NOMO-1 treated with dmso at 0.1 percent for 144 hours (cell line): ENCODE measurements at regions not wholly inside any gene's neighbourhood (a gene's known extent, or its start where the extent isn't known, plus 50 kb on each side); places are given as distances from the start of the nearest gene placed in this dataset.

Source experiments
- DNase-seq: peaks from one replicate; lab custom pipeline; 2025; ENCODE audit not compliant: unreplicated experiment; lab: John Stamatoyannopoulos, UW

DNA sequence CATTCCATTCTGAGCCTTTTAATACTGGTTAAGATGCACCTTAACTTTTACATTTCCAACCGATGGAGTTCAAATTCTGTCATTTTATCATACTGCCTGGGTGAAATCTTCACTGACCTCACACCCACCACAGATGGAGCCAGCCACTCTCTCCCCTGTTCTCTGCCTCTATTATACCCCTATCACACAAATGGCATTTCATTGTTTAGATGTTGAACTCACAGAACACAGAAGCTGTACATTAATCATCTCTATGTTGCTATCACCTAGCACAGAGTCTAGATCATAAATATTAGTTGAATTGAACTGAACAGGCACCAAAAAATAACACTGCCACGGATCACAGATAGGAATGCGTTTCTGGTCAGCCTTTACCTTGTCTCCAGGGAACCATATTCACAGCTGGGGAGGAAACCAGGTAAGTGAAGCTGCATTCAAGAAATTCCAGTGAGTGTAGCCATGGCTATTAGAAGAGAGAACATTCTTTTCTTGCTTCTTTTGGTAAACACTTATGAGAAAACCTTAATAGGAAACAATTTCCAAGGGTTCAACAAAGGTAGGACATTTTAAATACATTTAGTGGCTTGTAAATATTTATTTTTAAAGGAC lies 194.9 kb upstream of the RMST start:
- no peak for DNase-seq

DNA sequence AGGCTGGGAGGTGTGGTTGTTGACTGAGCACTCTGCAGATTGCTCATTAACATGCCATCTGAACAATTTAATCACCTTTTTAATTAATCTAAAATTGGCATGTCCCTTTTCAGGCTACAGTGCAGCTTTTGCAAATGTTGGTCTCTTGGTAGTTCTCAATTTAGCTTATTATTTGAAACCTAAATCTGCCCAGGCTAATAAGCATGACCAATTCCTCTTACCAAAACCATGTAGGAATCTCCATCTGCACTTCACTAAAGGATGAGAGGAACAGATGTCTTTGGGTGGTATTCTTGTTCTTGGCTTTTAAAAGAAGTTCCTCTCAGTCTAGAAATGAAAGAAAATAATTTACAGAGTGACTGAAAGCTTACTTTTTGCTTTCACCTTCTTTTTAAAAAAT lies 190.1 kb upstream of the RMST start:
- DNase-seq: no peak

DNA sequence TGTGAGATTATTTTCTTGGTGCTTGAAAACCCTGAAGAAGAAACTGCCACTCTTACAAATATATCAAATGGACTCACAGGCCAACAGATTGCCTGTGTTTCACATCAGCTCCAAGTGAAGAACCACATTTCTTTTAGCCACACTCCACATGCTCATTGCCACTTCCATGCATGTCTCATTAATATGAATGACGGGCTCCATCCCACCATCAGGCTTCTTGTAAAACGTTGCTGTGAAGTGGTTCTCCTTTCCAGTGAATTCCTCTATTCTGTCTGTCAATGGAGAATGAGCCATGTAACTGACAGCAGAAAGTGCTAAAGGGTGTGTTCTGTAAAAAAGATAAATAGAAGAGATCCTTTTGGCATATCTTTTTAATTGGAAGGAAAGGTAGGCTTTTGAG lies 188.2 kb upstream of the RMST start:
- no peak for DNase-seq

DNA sequence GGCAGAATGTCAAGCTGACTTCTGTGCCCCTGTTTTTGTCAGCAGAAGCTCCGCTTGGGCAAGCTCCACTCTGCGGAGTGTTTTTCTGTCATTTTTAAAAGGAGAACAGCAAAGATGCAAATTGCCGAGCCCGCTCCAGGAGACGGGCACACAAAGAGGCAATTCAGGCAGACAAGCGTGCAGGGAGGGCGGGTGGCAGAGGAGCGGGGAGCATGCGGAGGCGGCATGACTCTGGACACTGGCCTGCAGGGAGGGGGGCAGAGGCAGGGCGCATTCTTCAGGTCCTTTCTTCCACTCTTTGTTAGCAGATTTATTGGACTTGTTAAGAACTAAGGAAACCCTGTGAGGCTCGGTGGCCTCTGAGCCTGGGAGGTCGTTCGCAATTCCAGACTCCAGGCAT lies 187.3 kb upstream of the RMST start:
- no peak for DNase-seq

DNA sequence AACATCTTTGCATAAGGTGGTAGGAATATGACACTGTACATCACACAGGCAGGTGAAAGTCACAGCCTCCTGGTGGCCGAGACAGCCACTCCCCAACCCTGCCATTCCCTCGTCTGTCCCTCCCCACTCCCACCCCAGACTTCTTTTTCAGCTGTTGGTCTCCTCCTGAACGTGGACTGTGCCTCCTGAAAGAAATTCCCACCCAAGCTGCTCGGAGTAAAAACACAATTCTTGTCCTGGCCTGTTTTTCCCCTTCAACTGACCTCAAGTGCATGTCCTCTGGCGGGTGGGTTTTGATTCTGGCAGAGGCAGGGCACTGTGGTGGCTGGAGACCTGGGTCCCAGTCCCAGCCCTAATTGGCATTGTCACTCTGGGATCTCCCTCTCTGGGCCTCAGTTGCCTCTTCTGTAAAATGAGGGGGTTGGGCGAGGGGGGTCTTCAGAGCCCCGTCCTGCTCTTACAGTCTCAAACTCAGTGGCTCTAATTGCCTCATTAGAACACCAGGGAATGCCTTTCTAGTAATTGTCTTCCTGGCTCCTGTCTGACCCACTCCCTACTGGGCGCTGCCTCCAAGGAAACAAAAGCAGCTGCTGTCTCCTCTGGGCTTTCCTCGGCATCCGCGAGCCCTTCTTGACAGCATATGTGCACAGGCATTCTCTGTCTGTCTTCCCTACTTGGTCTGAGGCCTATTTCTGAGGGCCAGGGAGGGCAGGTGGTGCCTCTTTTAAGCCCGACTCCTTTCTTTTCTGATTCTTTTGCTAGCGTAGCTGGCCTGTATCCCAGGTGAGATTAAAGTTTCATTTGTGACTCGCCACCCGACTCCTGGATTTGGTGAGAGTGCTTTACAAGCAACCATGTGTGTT lies 186.6 kb upstream of the RMST start:
- DNase-seq: no peak

DNA sequence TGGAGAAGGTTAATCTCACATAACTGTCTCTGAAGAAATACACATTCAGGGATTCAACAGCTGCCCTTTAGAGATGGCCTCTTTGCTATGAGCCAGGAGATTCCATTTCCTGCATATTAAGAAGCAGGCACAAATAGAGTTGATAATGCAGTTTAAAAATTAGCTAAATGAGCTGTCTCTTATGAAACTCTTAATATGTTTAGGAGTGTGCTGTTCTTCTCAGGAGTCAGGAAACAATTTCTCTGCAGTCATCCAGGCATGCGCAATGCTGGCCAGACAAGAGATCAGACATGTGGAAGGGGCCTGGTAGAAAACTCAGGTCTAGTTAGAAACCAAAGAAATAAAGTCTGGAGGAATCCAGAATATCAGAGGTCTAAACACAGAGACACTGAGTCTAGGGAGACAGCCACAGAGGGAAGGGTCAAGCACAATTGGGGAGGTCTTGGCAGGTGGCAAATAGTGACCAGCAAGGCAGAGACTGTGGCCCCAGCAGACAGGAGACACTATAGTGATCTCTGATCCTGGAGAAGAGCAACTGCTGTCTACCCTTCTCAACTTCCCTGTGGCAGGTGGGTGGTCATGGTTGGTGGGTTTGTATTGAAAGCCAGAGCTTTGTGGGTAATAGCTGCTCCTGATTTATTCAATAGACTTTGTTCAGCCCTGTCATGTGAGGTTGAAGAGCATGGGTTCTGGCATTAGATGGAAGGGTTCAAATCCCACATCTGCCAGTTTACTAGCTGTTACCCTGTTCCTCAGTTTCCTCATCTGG lies 185.8 kb upstream of the RMST start:
- DNase-seq: no peak

DNA sequence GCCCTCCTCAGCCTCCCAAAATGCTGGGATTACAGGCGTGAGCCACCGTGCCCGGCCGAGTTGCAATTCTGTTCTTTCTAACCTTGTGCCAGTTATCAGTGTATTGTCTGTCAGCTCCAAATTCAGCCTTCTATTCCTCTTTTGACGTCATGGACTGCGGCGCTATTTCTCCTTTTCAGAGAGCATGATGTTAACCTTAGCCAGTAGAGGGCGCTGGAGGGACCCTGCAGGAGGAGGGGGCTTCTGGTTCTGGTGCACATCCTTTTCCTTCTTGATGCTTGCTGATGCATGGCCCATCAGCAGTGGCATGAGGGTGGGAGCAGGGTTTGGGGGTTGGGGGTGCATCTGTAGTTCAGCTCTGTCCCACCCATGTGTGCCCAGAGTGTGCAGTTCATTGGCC lies 179.3 kb upstream of the RMST start:
- no peak for DNase-seq

DNA sequence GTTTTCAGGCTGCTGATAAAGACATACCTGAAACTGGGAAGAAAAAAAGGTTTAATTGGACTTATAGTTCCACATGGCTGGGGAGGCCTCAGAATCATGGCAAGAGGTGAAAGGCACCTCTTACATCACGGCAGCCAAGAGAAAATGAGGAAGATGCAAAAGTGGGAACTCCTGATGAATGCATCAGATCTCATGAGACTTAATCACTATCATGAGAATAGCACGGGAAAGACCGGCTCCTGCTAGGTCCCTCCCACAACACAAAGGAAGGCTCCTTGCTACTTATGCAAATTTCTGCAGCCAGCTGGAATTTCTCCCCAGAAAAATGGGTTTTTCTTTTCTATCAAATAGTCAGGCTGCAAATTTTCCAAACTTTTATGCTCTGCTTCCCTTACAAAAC lies 174.1 kb upstream of the RMST start:
- peak; percentile 2 for DNase-seq

DNA sequence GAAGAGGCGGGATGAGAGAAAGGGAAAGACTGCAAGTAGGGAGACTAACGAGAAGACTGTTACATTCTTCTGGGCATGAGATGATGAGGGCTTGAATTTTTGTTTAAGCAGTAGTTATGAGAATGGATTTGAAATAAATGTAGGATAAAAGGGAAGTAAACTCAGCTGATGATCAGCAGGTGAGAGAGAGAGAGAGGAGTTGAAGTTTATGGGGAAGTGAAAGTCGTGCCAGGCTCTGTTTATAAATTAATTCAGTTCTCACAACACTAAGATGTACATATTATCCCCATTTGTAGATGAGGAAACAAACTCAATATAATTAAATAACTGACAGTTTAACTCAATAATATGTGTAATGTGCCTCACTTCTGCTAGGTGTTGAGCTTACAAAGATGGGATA lies 170.0 kb upstream of the RMST start:
- peak; percentile 71 for DNase-seq

DNA sequence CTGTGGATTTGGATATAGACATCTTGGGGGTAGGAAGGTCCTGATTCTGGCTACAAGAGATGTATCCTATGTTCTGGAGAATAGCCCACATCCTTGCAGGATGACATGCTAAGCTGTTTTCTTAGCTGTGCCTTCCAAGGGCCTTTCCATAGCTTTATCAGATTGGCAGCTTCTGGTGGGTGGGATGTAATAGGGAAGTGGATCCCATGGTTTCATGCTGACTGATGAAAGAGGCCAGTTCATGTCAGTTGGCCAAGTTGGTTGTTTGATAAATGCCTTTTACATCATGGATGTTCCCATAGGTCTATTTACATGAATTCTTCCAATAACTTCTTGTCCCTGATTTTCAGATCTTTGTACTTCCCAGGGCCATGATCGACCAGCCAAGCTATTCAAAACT lies 169.1 kb upstream of the RMST start:
- DNase-seq: no peak

DNA sequence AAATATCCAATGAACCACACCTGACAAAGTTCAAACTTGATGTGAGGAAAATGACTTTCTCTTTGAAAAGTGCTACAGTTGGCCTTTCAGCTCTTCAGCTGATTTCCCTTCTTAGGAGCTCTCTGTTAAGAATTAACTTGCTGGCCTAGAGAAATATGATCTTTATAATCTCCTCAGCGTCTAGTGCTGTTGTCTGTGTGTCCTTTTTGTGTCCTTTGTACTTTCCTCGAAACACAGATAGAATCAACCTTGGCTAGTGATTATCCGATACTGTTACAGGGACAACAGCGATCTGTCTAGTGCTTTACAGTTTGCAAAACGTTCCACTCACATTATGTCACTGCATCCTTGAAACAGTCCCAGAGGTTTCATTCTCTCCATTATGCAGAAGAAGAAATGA lies 162.8 kb upstream of the RMST start:
- DNase-seq: no peak

DNA sequence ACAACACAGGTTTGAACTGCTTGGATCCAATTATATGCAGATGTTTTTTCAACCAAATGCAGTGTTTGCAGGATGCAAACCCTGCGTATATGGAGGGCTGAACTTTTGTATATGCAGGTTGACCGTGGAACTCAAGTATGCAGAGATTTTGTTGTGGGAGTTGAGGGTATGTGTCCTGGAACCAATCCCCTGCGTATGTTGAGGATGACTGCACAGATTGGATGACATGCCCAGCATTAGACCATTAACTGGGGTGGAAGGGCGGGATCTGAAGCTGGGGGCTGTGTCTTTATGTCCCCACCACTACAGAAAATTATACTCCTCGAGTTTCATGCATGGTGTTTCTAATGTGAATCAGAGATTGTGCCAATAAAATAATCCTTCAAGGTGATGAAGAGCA lies 162.2 kb upstream of the RMST start:
- DNase-seq: no peak

DNA sequence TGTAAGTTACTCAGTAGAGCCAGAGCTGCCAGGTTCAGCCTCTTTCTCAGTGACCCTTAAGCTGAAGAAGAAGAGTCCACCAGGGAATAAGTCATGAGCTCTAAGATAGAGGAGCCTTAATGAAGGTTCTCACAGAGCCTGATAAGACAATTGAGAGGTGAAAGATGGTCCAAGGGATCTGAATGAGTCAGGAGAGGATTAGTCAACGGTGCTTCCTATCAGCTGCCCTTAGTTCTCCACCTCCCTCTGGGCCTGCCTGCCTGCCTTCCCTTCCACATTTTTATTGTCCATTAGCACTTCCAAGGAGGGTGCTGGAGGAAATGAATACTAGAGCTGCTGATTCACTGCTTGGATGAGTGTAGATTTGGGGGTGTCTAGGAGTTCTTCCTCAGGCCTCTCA lies 161.7 kb upstream of the RMST start:
- DNase-seq: no peak

DNA sequence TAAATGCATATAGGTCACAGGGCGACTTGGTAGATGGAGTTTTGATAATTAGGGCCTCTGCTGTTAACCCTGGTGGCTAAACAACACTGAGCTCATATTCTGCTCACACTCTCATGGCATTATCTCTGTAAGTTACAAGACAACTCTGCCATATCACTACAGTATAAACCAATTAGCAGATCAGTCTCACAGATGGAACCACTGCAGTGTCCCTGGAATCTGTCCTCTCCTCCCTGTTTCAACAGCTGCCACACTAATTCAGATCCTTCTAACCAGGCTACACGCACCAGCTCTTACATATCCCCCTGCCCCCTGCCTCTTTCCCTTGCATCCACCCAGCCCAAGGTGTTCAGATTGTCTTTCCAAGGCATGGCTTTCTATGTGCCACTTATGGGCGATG lies 161.0 kb upstream of the RMST start:
- DNase-seq: no peak

DNA sequence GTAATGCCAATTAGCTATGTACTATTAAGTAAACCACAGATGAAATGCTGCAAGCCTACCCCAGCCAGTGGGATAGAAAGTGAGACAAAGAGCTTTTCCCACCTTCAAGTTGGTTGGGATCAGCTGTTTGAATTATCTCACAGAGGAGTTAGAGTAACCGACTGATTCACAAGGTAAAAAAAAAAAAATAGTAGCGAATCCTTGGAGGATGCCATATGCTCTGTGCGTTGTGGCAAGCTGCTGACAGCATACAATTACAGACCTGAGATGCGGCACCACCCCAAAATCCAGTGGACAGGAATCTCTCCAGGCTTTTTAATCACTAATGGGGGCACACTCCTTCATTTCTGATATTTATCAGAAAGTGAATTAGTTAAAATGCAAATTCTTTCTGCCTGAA lies 157.0 kb upstream of the RMST start:
- no peak for DNase-seq

DNA sequence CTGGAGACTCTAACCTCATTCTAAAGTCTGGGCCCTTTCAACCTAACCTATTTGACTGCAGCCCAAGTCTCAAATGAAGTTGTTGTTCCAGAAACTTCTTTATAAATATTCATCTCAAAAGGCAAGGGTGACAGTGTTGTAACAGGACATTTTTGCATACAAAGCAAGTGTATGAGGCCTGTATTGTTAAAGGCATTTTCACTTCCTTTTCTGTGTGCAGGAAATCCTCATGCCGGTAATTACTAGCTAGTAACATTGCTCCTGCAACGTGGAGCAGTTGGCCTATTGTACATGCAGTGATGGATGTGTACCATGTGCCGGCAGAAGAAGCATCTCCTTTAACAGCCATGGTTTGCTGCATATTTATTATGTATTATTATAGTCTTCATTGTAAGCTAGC lies 156.5 kb upstream of the RMST start:
- peak; percentile 79 for DNase-seq

DNA sequence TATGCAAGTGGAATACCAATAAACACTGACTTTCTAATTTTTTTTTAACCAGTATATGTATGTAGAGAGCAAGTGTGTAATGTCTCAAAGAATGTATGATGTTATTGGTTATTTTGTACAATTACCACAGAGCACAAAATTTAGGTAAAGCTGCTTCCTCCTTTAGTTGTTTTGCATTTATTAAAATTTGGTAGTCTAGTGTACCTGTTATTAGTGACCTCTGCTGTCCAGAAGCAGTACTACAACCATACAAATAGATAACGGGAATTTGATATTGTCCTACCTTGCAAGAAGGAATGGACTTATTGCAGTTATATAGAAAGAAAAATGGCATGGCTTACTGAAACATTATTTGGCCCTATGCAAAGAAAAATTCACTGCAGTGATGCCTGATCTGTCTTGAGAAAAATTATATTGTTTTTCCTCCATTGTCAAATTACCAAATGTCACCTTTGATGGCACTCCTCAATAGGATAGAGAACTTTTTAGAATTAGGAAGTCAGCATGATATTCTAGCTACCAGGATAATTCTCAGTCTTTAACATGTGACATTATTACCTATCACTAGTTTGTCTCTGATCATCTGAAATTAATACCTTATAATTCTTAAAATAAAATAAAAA lies 153.9 kb upstream of the RMST start:
- peak; percentile 6 for DNase-seq

DNA sequence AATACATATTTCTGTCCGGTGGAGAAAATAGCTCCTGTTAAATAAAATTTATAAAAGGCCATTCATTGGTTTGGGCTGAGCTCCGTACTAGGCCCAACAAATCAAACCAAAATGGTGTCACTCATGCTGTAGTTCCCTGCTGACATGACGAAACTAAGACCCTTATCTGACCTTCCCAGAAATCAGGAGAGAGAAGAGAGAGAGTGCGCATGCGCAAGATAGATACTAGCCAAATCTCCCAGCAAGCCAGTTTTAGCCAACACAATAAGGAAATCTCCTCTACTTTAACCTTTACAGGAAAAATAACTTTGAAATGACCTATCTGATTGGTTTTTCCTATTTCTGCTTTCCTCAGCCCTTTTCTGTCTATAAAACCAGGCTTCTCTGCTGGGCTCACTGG lies 152.7 kb upstream of the RMST start:
- no peak for DNase-seq

DNA sequence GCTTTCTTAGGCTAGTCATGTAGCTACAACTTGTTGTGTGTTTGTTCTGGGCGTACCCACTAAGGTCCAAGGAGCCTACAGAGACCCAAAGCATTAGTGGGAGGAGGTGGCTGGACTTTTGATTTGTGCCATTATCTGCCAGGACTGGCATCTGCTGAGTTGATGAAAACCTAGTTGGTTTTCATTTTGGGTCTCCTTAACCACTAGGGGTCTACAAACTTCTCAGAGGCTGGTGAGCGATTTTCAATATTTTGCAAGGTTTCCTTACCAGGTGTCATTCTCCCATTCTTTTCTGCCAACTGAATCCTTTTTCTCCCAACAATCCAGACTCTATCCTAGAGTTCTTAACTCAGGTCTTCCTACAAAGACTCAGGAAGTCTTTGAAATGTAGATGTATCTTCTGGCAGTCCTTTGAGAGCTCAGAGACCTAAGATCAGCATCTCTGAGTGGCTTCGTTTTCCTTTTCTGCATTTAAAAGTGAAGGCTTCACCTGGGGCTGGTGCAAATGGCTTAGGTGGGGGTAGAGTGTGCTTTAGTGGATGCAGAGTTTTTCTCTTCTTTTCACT lies 150.0 kb upstream of the RMST start:
- no peak for DNase-seq

DNA sequence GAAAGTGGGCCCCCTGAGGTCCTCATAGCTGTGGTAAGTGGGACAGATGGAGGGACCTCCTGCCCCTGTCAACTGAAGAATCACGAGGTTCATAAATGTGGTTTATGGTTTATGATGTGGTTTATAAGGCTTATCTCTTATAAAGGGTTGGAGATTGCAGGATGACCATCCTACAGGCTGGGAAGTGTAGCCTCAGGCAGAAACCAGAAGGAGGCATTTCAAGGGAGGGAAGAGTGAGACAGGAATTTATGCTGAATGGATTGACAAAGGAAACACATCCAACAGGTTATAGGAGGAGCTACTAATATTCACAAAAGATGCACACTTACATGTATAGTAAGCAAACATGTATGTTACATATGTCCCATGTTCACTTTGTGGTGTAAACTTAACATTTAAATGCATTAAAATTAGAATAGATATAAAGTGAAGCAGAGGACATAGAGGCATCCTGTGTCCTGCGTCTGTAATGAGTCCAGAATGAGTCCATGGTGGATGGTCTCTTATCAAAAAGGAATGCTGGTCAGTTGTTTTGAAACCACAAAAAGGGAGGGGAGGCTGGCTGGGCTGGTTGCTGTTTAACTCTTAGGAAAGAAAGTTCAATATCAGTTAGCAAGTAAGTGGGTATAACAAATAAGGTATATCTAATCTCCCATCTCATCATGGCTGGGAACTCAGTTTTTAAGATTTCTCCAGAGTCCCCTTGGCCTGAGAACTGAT lies 149.0 kb upstream of the RMST start:
- no peak for DNase-seq

DNA sequence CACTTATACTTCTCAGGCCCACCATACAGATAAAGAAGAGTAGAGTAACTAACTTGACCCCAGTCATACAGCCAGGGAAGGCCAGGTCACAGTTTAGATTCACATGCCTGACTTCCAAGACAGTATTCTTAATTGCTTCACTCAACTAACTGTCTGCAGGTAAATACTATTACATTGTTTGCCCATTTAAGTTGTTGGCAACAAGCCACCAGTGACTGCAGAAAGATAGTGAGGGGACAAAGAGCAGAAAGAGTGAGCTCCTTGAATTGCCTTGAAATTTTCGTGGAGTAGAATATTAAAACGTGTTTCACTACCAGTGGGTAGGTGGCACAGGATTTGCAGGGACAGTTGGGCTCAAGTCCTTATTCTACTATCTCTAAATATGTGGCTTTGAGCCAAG lies 146.3 kb upstream of the RMST start:
- no peak for DNase-seq
